HepG2 (cell line): ENCODE measurements at regions not wholly inside any gene's neighbourhood (a gene's known extent, or its start where the extent isn't known, plus 50 kb on each side); places are given as distances from the start of the nearest gene placed in this dataset.

ENCODE experiments used
- BRCA1 ChIP-seq: sonication (generic); formaldehyde crosslinking; IDR thresholded peaks from 2 replicates; pipeline ENCODE4 v1.4.0; 2020; ENCODE audit warnings: missing genetic modification reagents
- EED ChIP-seq: sonication (generic); formaldehyde crosslinking; IDR thresholded peaks from 2 replicates; pipeline ENCODE4 v1.5.0; 2020; ENCODE audit warnings: mild to moderate bottlenecking, missing genetic modification reagents
- POLR2A ChIP-seq, 2 experiments: IDR thresholded peaks; 2 replicates each; pipeline ENCODE4 v1.6.1; 2011; ENCODE audit warnings: low read depth in 2 of 2, low read length in 2 of 2, mild to moderate bottlenecking in 1 of 2, moderate library complexity in 1 of 2; ENCODE audit not compliant: insufficient read depth in 1 of 2
- POLR2AphosphoS5 ChIP-seq: IDR thresholded peaks from 2 replicates; pipeline ENCODE4 v1.6.1; 2012; ENCODE audit warnings: low read depth, low read length
- RFX5 ChIP-seq: IDR thresholded peaks from 2 replicates; pipeline ENCODE4 v1.6.1; 2011; ENCODE audit warnings: low read depth, low read length, improper control_type of control experiment
- SMC3 ChIP-seq: IDR thresholded peaks from 2 replicates; pipeline ENCODE4 v1.6.1; 2011; ENCODE audit warnings: low read length, improper control_type of control experiment
- ZNF138 ChIP-seq: sonication (generic); formaldehyde crosslinking; IDR thresholded peaks from 2 replicates; pipeline ENCODE4 v1.5.0; 2020; ENCODE audit warnings: mild to moderate bottlenecking, low read depth, missing genetic modification reagents
- TF ChIP-seq, protein P1 (sequence below): sonication (generic); formaldehyde crosslinking; IDR thresholded peaks from 2 replicates; pipeline ENCODE4 v1.4.0; 2020; ENCODE audit warnings: missing genetic modification reagents
- TF ChIP-seq, protein P2 (sequence below): sonication (generic); formaldehyde crosslinking; IDR thresholded peaks from 2 replicates; pipeline ENCODE4 v1.5.0; 2020; ENCODE audit warnings: mild to moderate bottlenecking, missing genetic modification reagents, moderate library complexity
- TF ChIP-seq, protein P3 (sequence below): sonication (generic); formaldehyde crosslinking; IDR thresholded peaks from 2 replicates; pipeline ENCODE4 v1.5.1; 2020; ENCODE audit warnings: mild to moderate bottlenecking, missing genetic modification reagents, moderate library complexity

DNA sequence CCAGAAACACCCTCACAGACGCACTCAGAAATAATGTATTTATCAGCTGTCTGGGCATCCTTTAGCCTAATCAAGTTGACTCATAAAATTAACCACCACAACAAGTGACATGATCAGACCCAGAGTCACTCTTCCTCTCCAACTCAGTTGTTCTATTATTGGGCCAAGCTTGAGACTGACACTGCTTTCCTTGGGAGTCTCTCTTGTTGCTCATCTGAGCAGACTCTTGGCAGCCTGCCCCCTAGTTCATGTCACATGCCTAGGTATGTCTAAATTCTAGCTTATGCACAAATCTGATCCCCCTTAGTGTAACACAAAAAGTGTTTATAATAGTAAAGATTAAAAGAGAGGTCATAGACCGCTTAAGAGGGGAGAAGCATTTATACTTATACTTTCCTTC lies 72.6 kb upstream of the ADAMTS3 start:
- TF ChIP-seq BRCA1 (CRISPR knock-in tag) (no peak), ZNF138 (CRISPR knock-in tag) (no peak), POLR2AphosphoS5 (no peak), SMC3 (no peak), POLR2A (IDR thresholded peaks at IDR 0.05; ENCODE audit: insufficient read depth in 1 of 2, low read depth in 2 of 2, low read length in 2 of 2) (no peak), EED (CRISPR knock-in tag) (no peak), RFX5 (no peak)
- TF ChIP-seq, protein P1, sequence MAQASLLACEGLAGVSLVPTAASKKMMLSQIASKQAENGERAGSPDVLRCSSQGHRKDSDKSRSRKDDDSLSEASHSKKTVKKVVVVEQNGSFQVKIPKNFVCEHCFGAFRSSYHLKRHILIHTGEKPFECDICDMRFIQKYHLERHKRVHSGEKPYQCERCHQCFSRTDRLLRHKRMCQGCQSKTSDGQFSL: no peak
- TF ChIP-seq, protein P2, sequence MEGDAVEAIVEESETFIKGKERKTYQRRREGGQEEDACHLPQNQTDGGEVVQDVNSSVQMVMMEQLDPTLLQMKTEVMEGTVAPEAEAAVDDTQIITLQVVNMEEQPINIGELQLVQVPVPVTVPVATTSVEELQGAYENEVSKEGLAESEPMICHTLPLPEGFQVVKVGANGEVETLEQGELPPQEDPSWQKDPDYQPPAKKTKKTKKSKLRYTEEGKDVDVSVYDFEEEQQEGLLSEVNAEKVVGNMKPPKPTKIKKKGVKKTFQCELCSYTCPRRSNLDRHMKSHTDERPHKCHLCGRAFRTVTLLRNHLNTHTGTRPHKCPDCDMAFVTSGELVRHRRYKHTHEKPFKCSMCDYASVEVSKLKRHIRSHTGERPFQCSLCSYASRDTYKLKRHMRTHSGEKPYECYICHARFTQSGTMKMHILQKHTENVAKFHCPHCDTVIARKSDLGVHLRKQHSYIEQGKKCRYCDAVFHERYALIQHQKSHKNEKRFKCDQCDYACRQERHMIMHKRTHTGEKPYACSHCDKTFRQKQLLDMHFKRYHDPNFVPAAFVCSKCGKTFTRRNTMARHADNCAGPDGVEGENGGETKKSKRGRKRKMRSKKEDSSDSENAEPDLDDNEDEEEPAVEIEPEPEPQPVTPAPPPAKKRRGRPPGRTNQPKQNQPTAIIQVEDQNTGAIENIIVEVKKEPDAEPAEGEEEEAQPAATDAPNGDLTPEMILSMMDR (CRISPR knock-in tag): no peak
- TF ChIP-seq, protein P3, sequence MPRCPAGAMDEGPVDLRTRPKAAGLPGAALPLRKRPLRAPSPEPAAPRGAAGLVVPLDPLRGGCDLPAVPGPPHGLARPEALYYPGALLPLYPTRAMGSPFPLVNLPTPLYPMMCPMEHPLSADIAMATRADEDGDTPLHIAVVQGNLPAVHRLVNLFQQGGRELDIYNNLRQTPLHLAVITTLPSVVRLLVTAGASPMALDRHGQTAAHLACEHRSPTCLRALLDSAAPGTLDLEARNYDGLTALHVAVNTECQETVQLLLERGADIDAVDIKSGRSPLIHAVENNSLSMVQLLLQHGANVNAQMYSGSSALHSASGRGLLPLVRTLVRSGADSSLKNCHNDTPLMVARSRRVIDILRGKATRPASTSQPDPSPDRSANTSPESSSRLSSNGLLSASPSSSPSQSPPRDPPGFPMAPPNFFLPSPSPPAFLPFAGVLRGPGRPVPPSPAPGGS (CRISPR knock-in tag): no peak
